SU-DHL-6 (cell line): ENCODE measurements at regions not wholly inside any gene's neighbourhood (a gene's known extent, or its start where the extent isn't known, plus 50 kb on each side); places are given as distances from the start of the nearest gene placed in this dataset.

Experiments
- EZH2phosphoT487 ChIP-seq: fragments of 200-600 bp; sonication (generic), shearing (Covaris generic); conservative IDR thresholded peaks from 2 replicates; pipeline ENCODE4 v1.6.1; 2018; ENCODE audit warnings: mild to moderate bottlenecking, antibody characterized with exemption, low read length, moderate library complexity, mixed read lengths
- TF ChIP-seq, protein P1 (sequence below): fragments of 200-600 bp; sonication (generic); IDR thresholded peaks from one replicate; pipeline ENCODE4 v1.5.1; 2017; ENCODE audit warnings: antibody characterized with exemption, mild to moderate bottlenecking, low read length, moderate library complexity; ENCODE audit not compliant: insufficient read depth, poor library complexity, severe bottlenecking

DNA sequence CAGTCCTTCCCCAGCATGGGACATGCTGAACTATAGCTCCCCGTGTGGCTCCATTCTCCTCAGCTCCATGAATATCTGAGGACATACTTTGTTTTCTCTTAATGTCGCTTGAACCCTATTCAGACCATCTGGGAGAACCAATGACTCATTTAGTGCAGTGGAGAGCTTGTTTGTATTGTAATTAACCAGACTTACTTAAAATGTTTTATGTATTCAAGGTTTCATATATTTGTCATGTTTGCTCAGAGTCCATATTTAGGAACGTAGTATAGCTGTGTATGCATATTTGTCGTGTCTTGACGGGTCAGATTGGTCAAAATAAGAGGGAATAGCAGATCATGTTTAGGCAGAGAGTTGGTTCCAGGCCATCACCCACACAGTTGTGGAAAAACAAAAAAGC is 150.1 kb upstream of the NTRK2 start:
- TF ChIP-seq, protein P1, sequence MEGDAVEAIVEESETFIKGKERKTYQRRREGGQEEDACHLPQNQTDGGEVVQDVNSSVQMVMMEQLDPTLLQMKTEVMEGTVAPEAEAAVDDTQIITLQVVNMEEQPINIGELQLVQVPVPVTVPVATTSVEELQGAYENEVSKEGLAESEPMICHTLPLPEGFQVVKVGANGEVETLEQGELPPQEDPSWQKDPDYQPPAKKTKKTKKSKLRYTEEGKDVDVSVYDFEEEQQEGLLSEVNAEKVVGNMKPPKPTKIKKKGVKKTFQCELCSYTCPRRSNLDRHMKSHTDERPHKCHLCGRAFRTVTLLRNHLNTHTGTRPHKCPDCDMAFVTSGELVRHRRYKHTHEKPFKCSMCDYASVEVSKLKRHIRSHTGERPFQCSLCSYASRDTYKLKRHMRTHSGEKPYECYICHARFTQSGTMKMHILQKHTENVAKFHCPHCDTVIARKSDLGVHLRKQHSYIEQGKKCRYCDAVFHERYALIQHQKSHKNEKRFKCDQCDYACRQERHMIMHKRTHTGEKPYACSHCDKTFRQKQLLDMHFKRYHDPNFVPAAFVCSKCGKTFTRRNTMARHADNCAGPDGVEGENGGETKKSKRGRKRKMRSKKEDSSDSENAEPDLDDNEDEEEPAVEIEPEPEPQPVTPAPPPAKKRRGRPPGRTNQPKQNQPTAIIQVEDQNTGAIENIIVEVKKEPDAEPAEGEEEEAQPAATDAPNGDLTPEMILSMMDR: no peak
- no peak for TF ChIP-seq EZH2phosphoT487
